IMR-90 (cell line): ENCODE measurements at regions not wholly inside any gene's neighbourhood (a gene's known extent, or its start where the extent isn't known, plus 50 kb on each side); places are given as distances from the start of the nearest gene placed in this dataset.
A peak's percentile ranks its signal among the peaks of the same experiment; 100 is the strongest.

Experiments
- ATAC-seq: fragments of 200-7000 bp; cut with Tn5 transposase; 2 replicates; pipeline ENCODE4 v1.9.1; 2020; ENCODE audit warnings: low read depth, mild to moderate bottlenecking, moderate library complexity
- BruUV-seq: library from RNA; stranded (reverse); fragments of 400-500 nt; replicated peaks from 2 replicates; lab custom pipeline; 2021; lab: Mats Ljungman, UMichigan
- CTCF ChIA-PET: fragments of 300-600 bp; formaldehyde crosslinking; extraction: SDS; loops from one replicate; lab custom pipeline; 2021; ENCODE audit warnings: antibody characterized with exemption; lab: Yijun Ruan, JAX
- POLR2A ChIA-PET: fragments of 300-600 bp; sonication (Branson Sonifier 250); formaldehyde crosslinking; loops from one replicate; lab custom pipeline; 2022; ENCODE audit warnings: antibody characterized with exemption; ENCODE audit not compliant: unreplicated experiment; lab: Charles Lee
- DNase-seq: peaks from one replicate; pipeline ENCODE4 v3.0.0; 2013
- H2AFZ ChIP-seq: replicated peaks from 2 replicates; pipeline ENCODE3; 2013; ENCODE audit warnings: low read length, mild to moderate bottlenecking; ENCODE audit not compliant: poor library complexity
- H2AK5ac ChIP-seq: 2 replicates; pipeline ENCODE4 v1.6.1; 2013; ENCODE audit warnings: low read depth, low read length, inconsistent platforms
- H2AK9ac ChIP-seq: replicated peaks from 2 replicates; pipeline ENCODE3; 2013; ENCODE audit warnings: mild to moderate bottlenecking, low read depth, low read length, moderate library complexity; ENCODE audit not compliant: poor library complexity
- H2BK120ac ChIP-seq: 2 replicates; pipeline ENCODE4 v1.6.1; 2013; ENCODE audit warnings: low read depth, low read length, inconsistent platforms
- H2BK15ac ChIP-seq: 3 replicates; pipeline ENCODE4 v1.6.1; 2013; ENCODE audit warnings: low read depth, low read length, inconsistent platforms
- H2BK20ac ChIP-seq: 2 replicates; pipeline ENCODE4 v1.6.1; 2013; ENCODE audit warnings: low read depth, mild to moderate bottlenecking, inconsistent platforms, low read length, moderate library complexity
- H2BK5ac ChIP-seq: 2 replicates; pipeline ENCODE4 v1.6.1; 2013; ENCODE audit warnings: mild to moderate bottlenecking, low read depth, low read length, inconsistent platforms; ENCODE audit not compliant: poor library complexity, severe bottlenecking
- H3K14ac ChIP-seq: replicated peaks from 2 replicates; pipeline ENCODE4 v1.6.1; 2013; ENCODE audit warnings: low read depth, low read length, inconsistent platforms
- H3K18ac ChIP-seq: 2 replicates; pipeline ENCODE4 v1.6.1; 2013; ENCODE audit warnings: low read depth, low read length, control low read depth
- H3K23ac ChIP-seq: 2 replicates; pipeline ENCODE4 v1.6.1; 2013; ENCODE audit warnings: low read depth, low read length, inconsistent platforms
- H3K27ac ChIP-seq: 2 replicates; pipeline ENCODE4 v1.5.1; 2013; ENCODE audit warnings: mild to moderate bottlenecking, control low read depth, low read length; ENCODE audit not compliant: insufficient read depth
- H3K27me3 ChIP-seq: 2 replicates; pipeline ENCODE4 v1.6.1; 2013; ENCODE audit warnings: low read length; ENCODE audit not compliant: control insufficient read depth, insufficient read depth
- H3K36me3 ChIP-seq: 2 replicates; pipeline ENCODE4 v1.6.1; 2013; ENCODE audit warnings: low read length, mixed read lengths; ENCODE audit not compliant: control insufficient read depth, insufficient read depth
- H3K4ac ChIP-seq: 2 replicates; pipeline ENCODE4 v1.6.1; 2013; ENCODE audit warnings: low read depth, low read length, inconsistent platforms
- H3K4me1 ChIP-seq: 2 replicates; pipeline ENCODE4 v1.6.1; 2013; ENCODE audit warnings: low read length, mixed read lengths; ENCODE audit not compliant: control insufficient read depth, insufficient read depth
- H3K4me2 ChIP-seq: 2 replicates; pipeline ENCODE4 v1.6.1; 2013; ENCODE audit warnings: low read depth, mild to moderate bottlenecking, control low read depth, low read length, moderate library complexity
- H3K4me3 ChIP-seq: 2 replicates; pipeline ENCODE4 v1.5.1; 2013; ENCODE audit warnings: low read depth, mild to moderate bottlenecking, control low read depth, low read length, moderate library complexity; ENCODE audit not compliant: insufficient read depth
- H3K56ac ChIP-seq: 2 replicates; pipeline ENCODE4 v1.6.1; 2013; ENCODE audit warnings: low read length, inconsistent platforms; ENCODE audit not compliant: insufficient read depth; ENCODE audit errors: extremely low read depth
- H3K79me1 ChIP-seq, 2 experiments: 2 replicates each; pipeline ENCODE4 v1.6.1; 2013; ENCODE audit warnings: low read length in 2 of 2, inconsistent platforms in 1 of 2, low read depth in 1 of 2
- H3K9ac ChIP-seq: 2 replicates; pipeline ENCODE4 v1.6.1; 2013; ENCODE audit warnings: low read depth, low read length, control low read depth
- H3K9me1 ChIP-seq: 2 replicates; pipeline ENCODE4 v1.6.1; 2013; ENCODE audit warnings: low read length, inconsistent platforms; ENCODE audit not compliant: insufficient read depth
- H3K9me3 ChIP-seq: 2 replicates; pipeline ENCODE4 v1.6.1; 2013; ENCODE audit warnings: low read length; ENCODE audit not compliant: control insufficient read depth, insufficient read depth
- H4K20me1 ChIP-seq: 2 replicates; pipeline ENCODE4 v1.6.1; 2013; ENCODE audit warnings: low read length, inconsistent platforms; ENCODE audit not compliant: insufficient read depth
- H4K5ac ChIP-seq: 2 replicates; pipeline ENCODE4 v1.6.1; 2013; ENCODE audit warnings: mild to moderate bottlenecking, low read depth, low read length, control low read depth
- H4K8ac ChIP-seq, 2 experiments: 2 replicates each; pipeline ENCODE4 v1.6.1; 2013; ENCODE audit warnings: low read depth in 2 of 2, low read length in 2 of 2, control low read depth in 1 of 2, inconsistent platforms in 1 of 2
- H4K91ac ChIP-seq: 2 replicates; pipeline ENCODE4 v1.6.1; 2013; ENCODE audit warnings: low read depth, low read length, inconsistent platforms; ENCODE audit not compliant: insufficient read depth
- BHLHE40 ChIP-seq: fragments of 150-350 bp; IDR thresholded peaks from 2 replicates; pipeline ENCODE4 v1.6.1; 2016; ENCODE audit warnings: mild to moderate bottlenecking, low read depth, low read length
- CEBPB ChIP-seq: IDR thresholded peaks from 2 replicates; pipeline ENCODE4 v1.6.1; 2012; ENCODE audit warnings: low read depth, low read length, improper control_type of control experiment
- CHD1 ChIP-seq: IDR thresholded peaks from 2 replicates; pipeline ENCODE4 v1.6.1; 2012; ENCODE audit warnings: low read depth, low read length, improper control_type of control experiment
- CTCF ChIP-seq: conservative IDR thresholded peaks from 2 replicates; pipeline ENCODE4 v1.5.1; 2012; ENCODE audit warnings: mild to moderate bottlenecking, low read depth, low read length, improper control_type of control experiment
- ELK1 ChIP-seq: fragments of 150-350 bp; IDR thresholded peaks from 2 replicates; pipeline ENCODE4 v1.6.1; 2016; ENCODE audit warnings: low read depth, mild to moderate bottlenecking, low read length, moderate library complexity, borderline replicate concordance
- FOS ChIP-seq: fragments of 150-350 bp; IDR thresholded peaks from 2 replicates; pipeline ENCODE4 v1.6.1; 2016; ENCODE audit warnings: low read depth, low read length
- MAFK ChIP-seq: IDR thresholded peaks from 2 replicates; pipeline ENCODE4 v1.6.1; 2012; ENCODE audit warnings: low read depth, low read length, improper control_type of control experiment
- MAZ ChIP-seq: IDR thresholded peaks from 2 replicates; pipeline ENCODE4 v1.6.1; 2012; ENCODE audit warnings: low read depth, mild to moderate bottlenecking, low read length, improper control_type of control experiment, moderate library complexity, borderline replicate concordance
- MXI1 ChIP-seq: IDR thresholded peaks from 2 replicates; pipeline ENCODE4 v1.6.1; 2012; ENCODE audit warnings: low read depth, mild to moderate bottlenecking, low read length, moderate library complexity, borderline replicate concordance
- NFE2L2 ChIP-seq: fragments of 150-350 bp; IDR thresholded peaks from 2 replicates; pipeline ENCODE4 v1.6.1; 2016; ENCODE audit warnings: low read depth, mild to moderate bottlenecking, low read length
- POLR2A ChIP-seq: IDR thresholded peaks from 2 replicates; pipeline ENCODE4 v1.6.1; 2012; ENCODE audit warnings: mild to moderate bottlenecking, low read depth, low read length
- RAD21 ChIP-seq: IDR thresholded peaks from 2 replicates; pipeline ENCODE4 v1.6.1; 2012; ENCODE audit warnings: low read length, improper control_type of control experiment
- RCOR1 ChIP-seq: IDR thresholded peaks from 2 replicates; pipeline ENCODE4 v1.6.1; 2012; ENCODE audit warnings: mild to moderate bottlenecking, low read length, improper control_type of control experiment; ENCODE audit not compliant: insufficient replicate concordance
- RFX5 ChIP-seq: IDR thresholded peaks from 2 replicates; pipeline ENCODE4 v1.8.0; 2012; ENCODE audit warnings: low read depth, mild to moderate bottlenecking, low read length, moderate library complexity
- SMC3 ChIP-seq: fragments of 150-350 bp; IDR thresholded peaks from 2 replicates; pipeline ENCODE4 v1.6.1; 2016; ENCODE audit warnings: low read depth, mild to moderate bottlenecking, antibody characterized with exemption, low read length, moderate library complexity
- USF2 ChIP-seq: fragments of 150-350 bp; IDR thresholded peaks from 2 replicates; pipeline ENCODE4 v1.6.1; 2017; ENCODE audit warnings: mild to moderate bottlenecking, antibody characterized with exemption, low read length, low read depth
- WGBS, 2 experiments: methylation state at CpG; one replicate each; pipeline versions ENCODE4 v1.1.5 to v1.1.7; 2013; ENCODE audit warnings: missing lambda C conversion rate in 2 of 2; ENCODE audit not compliant: insufficient read length in 1 of 2; ENCODE audit errors: extremely low coverage in 2 of 2; 5-methylcytosine and 5-hydroxymethylcytosine counted together
- dilution Hi-C: fragments of 300-500 bp; cut with HindIII; formaldehyde crosslinking; loops from one replicate; pipeline ENCODE4 v1.14.3; 2018; ENCODE audit warnings: low sequenced_read_pairs; ENCODE audit not compliant: unreplicated experiment
- in situ Hi-C: fragments of 300-500 bp; cut with MboI; formaldehyde crosslinking; loops from 3 replicates; pipeline ENCODE4 v1.14.3; 2019; ENCODE audit warnings: low sequenced_read_pairs, inconsistent platforms, mixed read lengths
- intact Hi-C: fragments of 100-400 bp; cut with micrococcal nuclease; formaldehyde crosslinking; loops from 2 replicates; pipeline ENCODE4 v1.10.0; 2022

GRCh38 chr5:56450766-56451165, 217.6 kb upstream of the ANKRD55 start:
- no peak overlapping the region for H4K5ac ChIP-seq
- H2AFZ ChIP-seq, result no peak overlapping the region
- no peak overlapping the region for H2AK9ac ChIP-seq
- no peak overlapping the region for H2BK20ac ChIP-seq
- no peak overlapping the region for H4K8ac ChIP-seq
- ATAC-seq, result no peak
- WGBS, 2 experiments, result 24% methylated on average over 2 of the region's 8 CpGs; no CpG with 5 or more reads in 1 of the 2 experiments
- H3K23ac ChIP-seq, result no peak overlapping the region
- H3K9ac ChIP-seq, result no peak overlapping the region
- dilution Hi-C loops (no loop called here), intact Hi-C loops (no loop called here), in situ Hi-C loops (no loop called here)
- ChIA-PET POLR2A (no interaction called here), CTCF (no interaction called here)
- peaks cover 4% of the 10 kb centered on the region for H3K9me1 ChIP-seq
- peak overlapping the region; percentile 44 for H2AK5ac ChIP-seq
- H4K91ac ChIP-seq, result no peak overlapping the region; the same call in 1 of the 2 replicates
- H3K36me3 ChIP-seq, result no peaks in the 10 kb centered on the region
- H3K4me3 ChIP-seq, result no peak overlapping the region
- H2BK5ac ChIP-seq, result no peak overlapping the region
- no peaks in the 10 kb centered on the region for H4K20me1 ChIP-seq
- H3K27me3 ChIP-seq, result no peaks in the 10 kb centered on the region
- H3K27ac ChIP-seq, result no peak overlapping the region
- H3K79me1 ChIP-seq, result no peaks in the 10 kb centered on the region; a peak in 1 of 4 replicates
- no peaks in the 10 kb centered on the region for H3K9me3 ChIP-seq
- H2BK120ac ChIP-seq, result no peak overlapping the region
- H3K18ac ChIP-seq, result no peak overlapping the region
- H3K14ac ChIP-seq, result no peak overlapping the region
- no peak overlapping the region for H2BK15ac ChIP-seq
- H3K4me1 ChIP-seq, result peaks cover 1% of the 10 kb centered on the region; the same call in 1 of the 2 replicates
- no peak overlapping the region for H3K4me2 ChIP-seq
- H3K56ac ChIP-seq, result no peak overlapping the region
- TF ChIP-seq CEBPB (no peak), FOS (no peak), ELK1 (no peak), CTCF (no peak), NFE2L2 (no peak), POLR2A (no peak), MAZ (no peak), BHLHE40 (no peak), MXI1 (no peak), RAD21 (no peak), MAFK (no peak), RCOR1 (no peak), RFX5 (no peak), USF2 (no peak), CHD1 (no peak), SMC3 (no peak)
- DNase-seq, result no peak
- H3K4ac ChIP-seq, result no peak overlapping the region
- no TSS peak for BruUV-seq
